Duodenal mucosa (tissue), 2 donors: ENCODE measurements at regions not wholly inside any gene's neighbourhood (a gene's known extent, or its start where the extent isn't known, plus 50 kb on each side); places are given as distances from the start of the nearest gene placed in this dataset.

Source experiments
- H3K27ac ChIP-seq: one replicate; pipeline ENCODE4 v1.7.0; 2013; ENCODE audit warnings: low read depth, low read length
- H3K27me3 ChIP-seq, 2 donors: one replicate each; pipeline ENCODE4 v1.7.0; 2013; ENCODE audit warnings: low read length in 2 of 2, control low read depth in 1 of 2; ENCODE audit not compliant: insufficient read depth in 2 of 2, control insufficient read depth in 1 of 2
- H3K36me3 ChIP-seq, 2 donors: one replicate each; pipeline ENCODE4 v1.7.0; 2013; ENCODE audit warnings: low read length in 2 of 2, control low read depth in 1 of 2; ENCODE audit not compliant: insufficient read depth in 2 of 2, control insufficient read depth in 1 of 2
- H3K4me1 ChIP-seq, 2 donors: one replicate each; pipeline ENCODE4 v1.7.0; 2013; ENCODE audit warnings: low read length in 2 of 2, control low read depth in 1 of 2; ENCODE audit not compliant: insufficient read depth in 2 of 2, control insufficient read depth in 1 of 2
- H3K4me3 ChIP-seq, 2 donors: one replicate each; pipeline ENCODE4 v1.7.0; 2013; ENCODE audit warnings: low read length in 2 of 2, low read depth in 1 of 2
- H3K9ac ChIP-seq, 2 donors: one replicate each; pipeline ENCODE4 v1.7.0; 2013; ENCODE audit warnings: low read length in 2 of 2, low read depth in 1 of 2
- H3K9me3 ChIP-seq, 2 donors: one replicate each; pipeline ENCODE4 v1.7.0; 2013; ENCODE audit warnings: low read length in 2 of 2, control low read depth in 1 of 2; ENCODE audit not compliant: control insufficient read depth in 1 of 2

DNA sequence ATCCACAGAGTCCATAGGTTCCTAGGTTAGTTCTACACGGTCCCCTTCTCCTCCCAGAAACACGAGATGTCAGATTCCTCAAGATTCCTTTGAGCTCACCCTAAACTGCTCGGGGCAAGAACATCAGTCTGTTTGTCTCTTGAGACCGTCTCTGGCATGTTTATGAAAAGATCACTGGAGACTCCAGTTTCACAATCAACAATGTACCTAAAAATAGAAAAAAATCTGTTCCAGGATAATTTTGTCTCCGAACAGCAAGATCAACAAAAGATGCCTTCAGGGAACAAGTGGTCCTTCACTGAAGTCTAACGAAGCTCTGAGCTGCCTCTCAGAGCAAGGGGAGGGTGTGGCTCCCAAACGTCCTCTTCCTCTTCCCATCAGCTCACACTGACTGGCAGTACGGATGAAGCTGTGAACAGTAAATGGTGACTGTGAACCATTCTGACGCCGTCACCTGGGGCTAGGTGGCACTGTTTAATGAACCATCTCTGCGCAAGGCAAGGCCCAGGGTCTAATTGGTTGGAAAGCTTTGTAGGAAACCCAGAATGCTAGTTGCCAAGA lies 156.2 kb upstream of the LYZL1 start:
- Histone ChIP-seq H3K4me1 (no peaks in the 10 kb centered on the region), H3K27me3 (no peaks in the 10 kb centered on the region), H3K36me3 (no peaks in the 10 kb centered on the region), H3K9me3 (no peaks in the 10 kb centered on the region), H3K4me3 (no peak overlapping the region), H3K9ac (no peak overlapping the region), H3K27ac (no peak overlapping the region)

DNA sequence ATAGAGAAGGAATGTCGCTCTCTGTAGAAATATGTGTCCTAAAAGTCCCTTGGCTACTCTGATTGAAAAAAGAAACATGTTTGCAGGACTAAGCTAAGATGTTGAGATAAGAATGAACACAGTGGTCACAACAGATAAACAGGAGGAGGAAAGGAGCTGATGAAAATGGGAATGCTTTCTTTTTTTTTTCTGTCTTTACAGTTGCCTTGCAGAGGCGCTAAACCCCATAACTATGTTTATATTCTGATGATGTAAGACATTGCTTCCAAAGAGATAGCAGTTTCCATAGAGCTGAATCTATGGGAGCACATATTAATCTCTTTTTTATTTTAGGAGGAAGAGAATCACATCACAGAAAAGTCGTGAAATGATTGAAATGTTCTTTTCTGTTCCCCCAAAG lies 153.5 kb upstream of the LYZL1 start:
- Histone ChIP-seq H3K9ac (no peak overlapping the region), H3K27ac (no peak overlapping the region)

DNA sequence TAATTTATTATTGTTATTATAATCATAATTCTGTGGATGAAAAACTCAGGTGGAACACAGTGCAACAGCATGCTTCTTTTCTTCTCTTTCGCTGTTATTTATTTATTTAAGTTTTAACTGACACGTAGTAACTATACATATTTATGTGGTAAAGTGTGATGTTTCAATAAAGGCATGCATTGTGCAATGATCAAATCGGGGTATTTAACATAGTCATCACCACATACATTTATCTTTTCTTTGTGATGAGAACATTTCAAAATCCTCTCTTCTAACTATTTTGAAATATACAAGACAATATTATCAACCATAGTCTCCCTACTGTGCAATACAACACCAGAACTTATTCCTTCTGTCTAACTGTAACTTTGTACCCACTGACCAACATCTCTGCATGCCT lies 152.5 kb upstream of the LYZL1 start:
- Histone ChIP-seq H3K4me1 (no peaks in the 10 kb centered on the region), H3K9ac (no peak overlapping the region), H3K27ac (no peak overlapping the region), H3K9me3 (no peaks in the 10 kb centered on the region), H3K4me3 (no peak overlapping the region), H3K36me3 (no peaks in the 10 kb centered on the region), H3K27me3 (no peaks in the 10 kb centered on the region)

More for the DNA sequence above, 153.5 kb upstream of the LYZL1 start:
- H3K36me3 ChIP-seq: no peaks in the 10 kb centered on the region
- H3K4me3 ChIP-seq: no peak overlapping the region
- H3K27me3 ChIP-seq: no peaks in the 10 kb centered on the region
- H3K4me1 ChIP-seq: no peaks in the 10 kb centered on the region
- no peaks in the 10 kb centered on the region for H3K9me3 ChIP-seq

DNA sequence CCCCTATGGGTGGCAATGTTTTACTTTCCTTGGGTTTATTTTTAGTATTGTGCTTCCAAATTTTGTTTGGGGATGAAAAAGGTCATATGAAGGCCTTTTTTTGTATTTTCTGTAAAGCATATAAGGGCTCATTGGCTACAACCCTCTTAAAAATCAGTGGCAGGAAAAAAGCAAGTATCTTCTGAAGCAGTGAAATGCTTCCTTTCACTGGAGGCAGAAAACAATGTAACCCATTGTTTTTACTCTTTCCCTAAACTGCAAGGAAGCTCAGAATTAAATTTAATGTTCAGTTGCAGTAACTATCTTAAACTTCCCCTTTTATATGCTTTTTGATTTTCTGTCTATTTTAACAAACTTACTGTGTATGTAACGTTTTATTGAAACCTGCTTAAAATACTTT lies 148.7 kb upstream of the LYZL1 start:
- H3K4me3 ChIP-seq: no peak overlapping the region
- no peaks in the 10 kb centered on the region for H3K27me3 ChIP-seq
- H3K27ac ChIP-seq: no peak overlapping the region
- no peak overlapping the region for H3K9ac ChIP-seq
- no peaks in the 10 kb centered on the region for H3K4me1 ChIP-seq
- no peaks in the 10 kb centered on the region for H3K9me3 ChIP-seq
- no peaks in the 10 kb centered on the region for H3K36me3 ChIP-seq

DNA sequence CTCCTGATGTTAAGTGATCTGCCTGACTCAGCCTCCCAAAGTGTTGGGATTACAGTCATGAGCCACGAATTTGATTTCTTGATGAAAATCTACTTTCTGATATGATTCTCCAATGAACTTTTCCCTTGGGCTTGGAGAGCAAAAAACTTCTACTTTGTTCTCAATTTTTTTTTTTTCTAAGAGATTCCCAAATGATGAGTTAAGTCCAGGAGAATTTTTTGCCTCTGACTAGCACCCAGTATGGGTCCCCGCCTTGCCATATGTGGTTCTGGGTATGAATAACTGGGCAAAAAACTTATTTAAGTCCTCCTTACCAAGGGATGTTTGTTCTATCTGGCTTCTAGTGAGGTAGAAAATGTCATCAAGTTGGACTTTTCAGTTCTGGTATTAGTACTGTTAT lies 147.9 kb upstream of the LYZL1 start:
- no peak overlapping the region for H3K4me3 ChIP-seq
- H3K9ac ChIP-seq: no peak overlapping the region
- H3K9me3 ChIP-seq: no peaks in the 10 kb centered on the region
- H3K27me3 ChIP-seq: no peaks in the 10 kb centered on the region
- no peaks in the 10 kb centered on the region for H3K4me1 ChIP-seq
- H3K27ac ChIP-seq: no peak overlapping the region
- H3K36me3 ChIP-seq: no peaks in the 10 kb centered on the region

DNA sequence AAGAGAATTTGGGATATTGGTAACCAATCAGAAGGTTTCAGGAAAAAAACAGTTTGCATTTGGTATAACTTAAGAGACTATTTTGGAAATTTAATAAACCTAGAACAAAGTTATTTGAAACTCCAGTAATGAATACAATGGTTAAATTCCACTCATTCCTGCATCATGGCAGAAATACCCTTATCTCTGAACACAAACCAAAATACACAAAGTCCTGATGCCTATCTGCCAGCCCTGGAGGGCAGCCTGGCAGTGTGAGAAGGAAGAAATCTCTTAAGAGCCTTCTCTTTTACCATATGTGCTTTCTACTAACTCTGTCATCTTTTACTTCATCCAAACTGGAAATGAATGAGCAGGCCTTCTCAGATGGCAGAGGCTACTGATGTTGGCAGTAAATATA lies 147.1 kb upstream of the LYZL1 start:
- no peaks in the 10 kb centered on the region for H3K36me3 ChIP-seq
- no peaks in the 10 kb centered on the region for H3K9me3 ChIP-seq
- no peaks in the 10 kb centered on the region for H3K27me3 ChIP-seq
- H3K4me1 ChIP-seq: no peaks in the 10 kb centered on the region
- no peak overlapping the region for H3K4me3 ChIP-seq
- H3K27ac ChIP-seq: no peak overlapping the region
- H3K9ac ChIP-seq: no peak overlapping the region

DNA sequence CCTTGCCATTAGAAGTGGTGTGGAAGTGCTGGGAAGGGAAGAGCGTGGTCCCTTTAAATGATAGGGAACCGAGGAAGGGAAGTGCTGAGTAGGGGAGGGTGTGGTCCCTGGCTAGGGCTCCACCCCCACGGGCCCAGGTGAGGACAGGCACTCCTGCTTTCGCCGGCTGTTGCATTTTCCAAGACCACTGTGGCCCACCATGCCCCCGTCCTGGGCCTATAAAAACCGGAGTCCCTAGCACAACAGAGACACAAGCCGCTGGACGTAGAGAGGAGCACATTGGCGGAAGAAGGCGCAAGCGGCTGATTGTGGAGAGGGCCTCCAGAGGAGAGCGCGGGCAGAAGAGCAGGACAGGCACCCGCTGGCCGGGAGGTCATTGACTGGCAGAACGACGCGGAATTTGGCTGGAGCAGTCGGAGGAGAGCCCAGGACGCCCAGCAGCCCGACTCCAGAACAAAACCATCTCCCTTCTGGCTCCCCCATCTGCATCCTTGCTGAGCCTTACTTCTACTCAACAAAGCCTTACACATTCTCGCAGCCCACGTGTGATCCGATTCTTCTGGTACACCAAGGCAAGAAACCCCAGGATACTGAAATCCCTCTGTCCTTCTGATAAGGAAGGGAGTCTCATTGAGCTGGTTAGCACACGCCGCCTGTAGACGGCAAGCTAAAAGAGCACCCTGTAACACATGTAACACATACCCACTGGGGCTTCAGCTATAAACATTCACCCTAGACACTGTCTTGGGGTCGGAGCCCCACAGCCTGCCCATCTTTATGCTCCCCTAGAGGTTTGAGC lies 146.2 kb upstream of the LYZL1 start:
- Histone ChIP-seq H3K9ac (no peak overlapping the region), H3K36me3 (no peaks in the 10 kb centered on the region), H3K4me1 (no peaks in the 10 kb centered on the region), H3K4me3 (no peak overlapping the region), H3K9me3 (no peaks in the 10 kb centered on the region), H3K27me3 (no peaks in the 10 kb centered on the region), H3K27ac (no peak overlapping the region)

DNA sequence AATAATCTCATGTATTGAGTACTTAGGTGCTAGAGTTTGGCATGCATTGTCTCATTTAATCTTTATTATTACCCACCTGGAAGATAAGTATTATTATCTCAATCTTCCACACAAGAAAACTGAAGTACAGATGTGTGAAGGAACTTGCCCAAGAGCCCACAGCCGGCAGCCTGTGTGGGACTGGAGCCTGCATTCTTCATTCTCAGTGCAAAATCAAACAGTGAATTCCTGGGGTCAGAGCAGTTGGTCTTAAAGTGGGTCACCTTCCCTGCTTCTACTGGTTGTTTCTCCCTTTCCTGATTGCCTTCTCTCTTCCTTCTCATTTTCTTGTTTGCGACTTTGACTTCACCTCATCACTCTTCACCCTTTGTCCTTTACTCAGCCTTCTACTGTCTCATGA lies 144.7 kb upstream of the LYZL1 start:
- H3K27ac ChIP-seq: no peak overlapping the region
- no peak overlapping the region for H3K9ac ChIP-seq

DNA sequence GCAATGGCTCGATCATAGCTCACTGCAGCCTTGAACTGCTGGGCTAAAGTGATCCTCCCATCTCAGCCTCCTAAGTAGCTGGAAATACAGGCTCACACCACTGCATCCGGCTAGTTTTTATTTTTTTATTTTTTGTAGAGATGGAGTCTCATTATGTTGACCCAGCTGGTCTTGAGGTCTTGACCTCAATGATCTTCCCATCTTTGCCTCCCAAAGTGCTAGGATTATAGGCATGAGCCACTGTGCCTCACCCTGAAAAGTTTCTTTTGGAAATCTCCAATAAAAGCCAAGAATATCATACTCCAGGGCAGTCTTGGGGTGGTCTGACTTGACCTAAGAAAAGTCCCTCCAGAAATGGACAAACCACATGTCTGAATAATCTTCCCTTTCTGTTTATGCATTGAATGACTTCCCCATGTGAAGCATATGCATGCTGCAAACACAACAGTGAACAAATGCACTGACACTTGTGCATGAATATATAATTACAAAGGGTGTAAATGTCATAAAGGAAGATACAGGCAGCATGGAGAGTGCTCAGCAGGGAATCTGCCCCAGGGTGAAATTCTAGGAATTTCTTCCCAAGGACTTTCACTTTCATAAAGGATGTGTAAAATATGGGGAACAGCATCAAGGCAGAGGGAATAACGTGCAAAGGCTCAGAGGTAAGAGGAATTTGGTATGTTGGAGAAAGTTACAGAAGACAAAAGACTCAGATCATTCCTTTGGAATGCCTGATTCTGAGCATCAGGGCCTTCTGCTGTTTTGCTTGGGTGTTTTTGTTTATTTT lies 142.4 kb upstream of the LYZL1 start:
- no peaks in the 10 kb centered on the region for H3K9me3 ChIP-seq
- H3K9ac ChIP-seq: no peak overlapping the region
- H3K27me3 ChIP-seq: no peaks in the 10 kb centered on the region
- H3K4me1 ChIP-seq: no peaks in the 10 kb centered on the region
- H3K4me3 ChIP-seq: no peak overlapping the region
- no peaks in the 10 kb centered on the region for H3K36me3 ChIP-seq
- no peak overlapping the region for H3K27ac ChIP-seq

More for the DNA sequence above, 144.7 kb upstream of the LYZL1 start:
- Histone ChIP-seq H3K27me3 (no peaks in the 10 kb centered on the region), H3K4me3 (no peak overlapping the region), H3K36me3 (no peaks in the 10 kb centered on the region), H3K9me3 (no peaks in the 10 kb centered on the region), H3K4me1 (no peaks in the 10 kb centered on the region)

DNA sequence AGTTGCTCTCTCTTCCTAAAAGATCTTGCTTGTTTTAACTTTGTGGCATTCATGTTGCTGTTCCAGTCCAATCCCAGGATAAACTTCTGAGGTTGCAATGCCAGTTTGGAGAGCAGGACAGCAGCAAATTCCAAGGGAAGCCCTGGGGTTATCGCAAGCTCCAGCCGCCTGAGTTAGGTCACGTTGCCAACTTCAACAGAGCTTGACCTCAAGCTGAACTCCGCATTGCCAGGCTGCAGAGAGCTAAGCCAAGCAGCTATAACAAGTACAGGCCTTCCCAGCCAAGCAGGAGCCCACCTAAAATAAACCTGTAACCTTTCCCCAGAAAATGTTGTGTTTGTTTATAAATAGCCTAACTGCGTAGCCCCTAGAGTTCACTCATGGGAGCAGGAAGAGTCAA lies 138.9 kb upstream of the LYZL1 start:
- no peak overlapping the region for H3K9ac ChIP-seq
- H3K27me3 ChIP-seq: no peaks in the 10 kb centered on the region
- H3K36me3 ChIP-seq: no peaks in the 10 kb centered on the region
- no peaks in the 10 kb centered on the region for H3K9me3 ChIP-seq
- no peak overlapping the region for H3K27ac ChIP-seq
- no peak overlapping the region for H3K4me3 ChIP-seq
- H3K4me1 ChIP-seq: no peaks in the 10 kb centered on the region
